Rectal smooth muscle tissue (tissue), 1 donor: ENCODE measurements at regions not wholly inside any gene's neighbourhood (a gene's known extent, or its start where the extent isn't known, plus 50 kb on each side); places are given as distances from the start of the nearest gene placed in this dataset.

Experiments
- H3K27ac ChIP-seq: one replicate; pipeline ENCODE4 v1.7.0; 2013; ENCODE audit warnings: low read depth, low read length, inconsistent platforms
- H3K27me3 ChIP-seq: one replicate; pipeline ENCODE4 v1.7.0; 2013; ENCODE audit warnings: low read length; ENCODE audit not compliant: control insufficient read depth, insufficient read depth
- H3K36me3 ChIP-seq: one replicate; pipeline ENCODE4 v1.7.0; 2013; ENCODE audit warnings: low read length; ENCODE audit not compliant: control insufficient read depth, insufficient read depth
- H3K4me1 ChIP-seq: one replicate; pipeline ENCODE4 v1.7.0; 2013; ENCODE audit warnings: low read length; ENCODE audit not compliant: control insufficient read depth, insufficient read depth
- H3K4me3 ChIP-seq: one replicate; pipeline ENCODE4 v1.7.0; 2013; ENCODE audit warnings: low read length
- H3K9ac ChIP-seq: one replicate; pipeline ENCODE4 v1.7.0; 2013; ENCODE audit warnings: low read length

DNA sequence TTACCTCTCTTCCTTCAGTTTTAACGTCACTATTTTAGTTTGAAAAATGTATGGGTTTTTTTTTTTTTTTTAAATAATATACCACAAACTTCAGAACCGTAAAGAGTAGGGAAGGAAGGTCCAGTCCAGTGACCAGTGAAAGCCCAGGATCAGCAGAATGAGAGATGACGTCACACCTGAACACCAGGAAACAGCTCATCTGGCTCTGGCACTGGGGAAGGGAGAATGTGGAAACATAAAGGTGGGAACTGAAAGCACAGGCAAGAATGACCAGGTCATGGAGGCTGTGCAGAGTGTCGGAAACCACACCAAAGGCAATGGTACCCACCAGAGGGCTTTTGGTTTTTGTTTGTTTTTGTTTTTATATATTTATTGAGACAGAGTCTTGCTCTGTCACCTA is 141.2 kb downstream of the DHX15 start:
- Histone ChIP-seq H3K36me3 (no peaks in the 10 kb centered on the region), H3K9ac (no peak overlapping the region), H3K27me3 (no peaks in the 10 kb centered on the region)

DNA sequence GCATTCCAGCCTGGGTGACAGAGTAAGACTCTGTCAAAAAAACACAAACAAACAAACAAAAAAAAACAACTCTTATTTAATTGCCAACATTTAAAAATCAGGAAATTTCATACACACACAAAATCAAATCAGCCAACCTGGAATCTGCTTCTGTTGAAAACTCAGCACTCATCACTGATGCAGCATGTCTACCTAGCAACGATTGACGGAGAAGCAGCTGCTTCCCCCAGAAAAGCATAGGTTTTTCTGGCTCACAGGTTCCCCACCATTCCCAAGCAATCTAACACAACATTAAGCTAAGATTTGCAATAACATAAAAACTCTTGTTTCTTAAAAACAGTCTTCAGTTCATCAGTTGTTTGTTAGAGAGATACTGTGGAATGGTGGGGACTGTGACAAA is 143.6 kb downstream of the DHX15 start:
- Histone ChIP-seq H3K27me3 (peaks cover 2% of the 10 kb centered on the region), H3K9ac (no peak overlapping the region), H3K36me3 (no peaks in the 10 kb centered on the region), H3K4me1 (no peaks in the 10 kb centered on the region), H3K27ac (no peak overlapping the region), H3K4me3 (no peak overlapping the region)

More for the DNA sequence above, 141.2 kb downstream of the DHX15 start:
- no peak overlapping the region for H3K4me3 ChIP-seq
- no peak overlapping the region for H3K27ac ChIP-seq
- no peaks in the 10 kb centered on the region for H3K4me1 ChIP-seq

DNA sequence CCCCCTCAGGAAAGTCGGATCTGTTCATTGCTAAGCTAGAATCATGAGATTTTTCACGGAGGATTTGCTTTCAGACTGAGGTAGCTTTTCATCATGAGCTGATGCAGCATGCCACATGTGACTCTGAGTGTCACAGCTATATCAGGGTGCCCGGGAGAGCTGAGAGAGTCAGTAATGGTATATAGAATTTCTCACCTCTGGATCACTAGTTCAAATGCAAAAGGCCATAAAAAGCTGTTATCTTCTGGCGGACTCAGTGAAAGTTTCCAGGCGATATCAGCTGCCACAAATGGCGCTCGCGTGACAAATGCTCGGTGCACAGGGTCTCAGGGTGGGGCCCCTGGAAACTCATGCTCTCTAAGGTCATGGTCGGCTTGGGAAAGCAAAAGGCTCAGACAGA is 150.1 kb downstream of the DHX15 start:
- no peaks in the 10 kb centered on the region for H3K36me3 ChIP-seq
- no peak overlapping the region for H3K27ac ChIP-seq
- H3K27me3 ChIP-seq, result peaks cover 2% of the 10 kb centered on the region
- H3K4me1 ChIP-seq, result no peaks in the 10 kb centered on the region
- no peak overlapping the region for H3K9ac ChIP-seq
- H3K4me3 ChIP-seq, result no peak overlapping the region

DNA sequence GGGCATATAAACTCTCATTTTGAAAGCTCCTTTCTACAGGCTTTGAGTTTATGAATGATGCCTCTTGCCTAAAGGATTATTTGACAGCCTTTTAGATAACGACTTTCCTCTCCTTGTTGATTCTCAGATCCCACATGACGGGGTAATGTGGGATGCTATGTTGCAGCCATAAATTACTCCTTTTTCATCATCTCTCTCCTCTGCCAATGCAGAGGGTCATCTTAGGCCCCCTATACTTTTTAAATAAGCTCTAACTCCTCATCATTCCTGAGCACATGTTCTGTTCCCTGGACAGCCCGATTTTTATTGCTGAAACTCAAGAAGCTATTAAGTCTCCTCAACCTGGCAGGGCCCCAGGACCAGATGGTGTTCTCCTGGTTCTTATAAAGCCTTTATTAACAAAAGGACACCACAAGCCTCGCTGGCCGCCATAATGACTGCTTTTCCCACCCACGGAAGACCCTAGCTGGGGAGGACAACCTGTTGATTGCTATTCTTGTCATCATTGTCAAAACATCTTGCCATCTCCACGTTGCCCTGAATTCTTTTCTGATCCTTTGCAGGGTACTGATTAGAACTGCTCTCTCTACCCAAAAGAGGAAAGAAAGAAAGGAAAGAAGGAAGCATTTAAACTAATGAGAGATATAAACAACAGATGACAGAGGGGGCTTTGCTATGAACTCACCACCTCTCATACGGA is 150.7 kb downstream of the DHX15 start:
- Histone ChIP-seq H3K36me3 (no peaks in the 10 kb centered on the region), H3K27ac (no peak overlapping the region), H3K9ac (no peak overlapping the region), H3K4me1 (no peaks in the 10 kb centered on the region), H3K27me3 (peaks cover 2% of the 10 kb centered on the region), H3K4me3 (no peak overlapping the region)

DNA sequence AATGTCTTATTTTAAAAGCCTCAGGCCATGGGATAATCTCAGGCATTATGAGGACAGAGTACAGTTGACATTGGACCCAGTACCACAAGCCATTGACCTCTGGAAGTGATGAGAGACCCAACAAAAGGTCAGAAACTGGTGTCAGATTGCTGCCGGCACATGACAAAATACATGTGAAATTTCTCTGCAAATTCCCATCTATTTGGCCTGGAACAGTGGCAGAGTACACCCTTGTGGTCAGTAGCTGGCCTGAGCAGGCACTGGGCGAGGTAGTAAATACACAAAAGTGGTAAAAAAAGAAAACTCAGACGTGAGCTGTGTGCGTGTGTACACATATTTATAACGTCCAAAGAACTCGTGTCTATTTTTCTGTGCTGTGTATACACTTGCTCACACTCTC is 155.5 kb downstream of the DHX15 start:
- Histone ChIP-seq H3K9ac (no peak overlapping the region), H3K27me3 (no peaks in the 10 kb centered on the region), H3K27ac (no peak overlapping the region), H3K4me1 (no peaks in the 10 kb centered on the region), H3K36me3 (no peaks in the 10 kb centered on the region), H3K4me3 (no peak overlapping the region)

DNA sequence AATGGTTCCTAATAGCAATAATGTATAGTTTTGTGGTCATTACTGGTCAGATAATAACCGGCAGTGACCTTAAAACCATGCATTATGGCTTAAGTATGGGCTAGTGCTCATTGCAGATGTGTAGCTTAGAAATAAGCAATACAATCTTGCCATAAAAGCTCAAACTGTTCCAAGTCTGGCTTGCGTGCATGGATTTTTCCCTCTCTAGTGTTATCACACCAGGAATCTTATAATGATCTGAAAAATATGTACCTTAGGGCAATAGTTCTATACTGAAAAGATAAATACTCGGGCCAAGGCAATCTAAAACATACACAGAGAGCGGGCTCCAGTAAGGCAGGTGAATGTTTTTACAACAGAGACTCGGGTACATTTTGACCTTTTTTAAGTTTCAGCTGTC is 157.8 kb downstream of the DHX15 start:
- Histone ChIP-seq H3K27ac (no peak overlapping the region), H3K4me3 (no peak overlapping the region), H3K9ac (no peak overlapping the region), H3K27me3 (no peaks in the 10 kb centered on the region), H3K36me3 (no peaks in the 10 kb centered on the region), H3K4me1 (no peaks in the 10 kb centered on the region)

DNA sequence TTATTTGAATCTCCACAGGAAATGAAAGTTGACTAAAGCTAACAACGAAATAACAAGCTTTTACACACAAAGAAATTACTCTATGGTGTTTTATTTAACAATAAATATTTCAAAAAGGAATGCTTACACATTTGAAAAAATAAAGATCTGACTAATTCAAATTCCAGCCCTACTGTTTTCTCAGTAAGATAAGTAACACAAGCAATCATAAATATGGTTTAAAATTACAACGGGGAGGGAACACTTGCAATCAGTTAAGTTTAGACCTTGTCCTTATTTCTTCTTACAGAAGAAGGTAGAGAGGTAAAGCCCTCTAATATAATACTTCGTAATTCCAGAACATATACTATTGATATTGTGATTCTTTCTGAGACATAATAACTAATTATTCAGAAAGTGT is 158.5 kb downstream of the DHX15 start:
- Histone ChIP-seq H3K27ac (no peak overlapping the region), H3K9ac (no peak overlapping the region), H3K36me3 (no peaks in the 10 kb centered on the region), H3K4me3 (no peak overlapping the region), H3K4me1 (no peaks in the 10 kb centered on the region), H3K27me3 (no peaks in the 10 kb centered on the region)

DNA sequence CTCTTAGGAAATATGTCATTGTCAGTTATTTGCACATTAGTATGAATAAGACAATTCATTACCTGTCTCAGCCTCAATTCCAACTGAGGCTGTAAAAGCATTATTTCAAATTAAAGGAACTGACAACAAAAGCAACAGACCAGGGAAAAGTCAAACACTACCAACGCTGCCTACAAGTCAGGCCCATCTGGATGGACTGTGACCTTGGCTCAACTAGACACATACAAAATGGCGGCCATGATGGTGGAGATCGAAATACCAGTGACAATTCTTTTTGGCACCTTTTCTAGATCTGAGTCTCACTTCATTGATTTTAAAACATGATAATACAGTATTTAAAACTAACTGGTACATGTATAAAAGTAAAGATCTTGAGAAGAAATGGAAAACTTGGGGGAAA is 160.7 kb downstream of the DHX15 start:
- Histone ChIP-seq H3K27ac (no peak overlapping the region), H3K9ac (no peak overlapping the region), H3K36me3 (no peaks in the 10 kb centered on the region), H3K4me1 (no peaks in the 10 kb centered on the region), H3K27me3 (no peaks in the 10 kb centered on the region), H3K4me3 (no peak overlapping the region)

DNA sequence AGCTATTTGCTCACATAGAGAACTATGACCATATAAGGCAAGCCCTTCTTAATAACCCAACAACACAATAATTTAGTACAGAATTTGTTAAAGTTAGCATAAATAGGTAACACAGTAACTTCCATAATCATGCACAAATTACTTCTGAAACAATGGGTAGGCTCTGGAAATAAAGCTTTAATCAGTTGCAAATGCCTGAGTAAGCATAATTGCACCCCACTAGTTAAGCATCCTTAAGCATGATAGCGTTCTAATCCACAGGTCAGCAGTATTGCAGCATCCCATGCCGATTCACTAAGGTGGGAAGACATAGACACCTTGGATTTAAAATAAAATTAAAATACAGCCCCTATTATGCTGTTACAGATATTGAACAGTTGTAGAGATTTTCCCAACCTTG is 161.7 kb downstream of the DHX15 start:
- H3K36me3 ChIP-seq, result no peaks in the 10 kb centered on the region
- no peak overlapping the region for H3K9ac ChIP-seq
- no peak overlapping the region for H3K4me3 ChIP-seq
- H3K4me1 ChIP-seq, result no peaks in the 10 kb centered on the region
- no peak overlapping the region for H3K27ac ChIP-seq
- H3K27me3 ChIP-seq, result no peaks in the 10 kb centered on the region

DNA sequence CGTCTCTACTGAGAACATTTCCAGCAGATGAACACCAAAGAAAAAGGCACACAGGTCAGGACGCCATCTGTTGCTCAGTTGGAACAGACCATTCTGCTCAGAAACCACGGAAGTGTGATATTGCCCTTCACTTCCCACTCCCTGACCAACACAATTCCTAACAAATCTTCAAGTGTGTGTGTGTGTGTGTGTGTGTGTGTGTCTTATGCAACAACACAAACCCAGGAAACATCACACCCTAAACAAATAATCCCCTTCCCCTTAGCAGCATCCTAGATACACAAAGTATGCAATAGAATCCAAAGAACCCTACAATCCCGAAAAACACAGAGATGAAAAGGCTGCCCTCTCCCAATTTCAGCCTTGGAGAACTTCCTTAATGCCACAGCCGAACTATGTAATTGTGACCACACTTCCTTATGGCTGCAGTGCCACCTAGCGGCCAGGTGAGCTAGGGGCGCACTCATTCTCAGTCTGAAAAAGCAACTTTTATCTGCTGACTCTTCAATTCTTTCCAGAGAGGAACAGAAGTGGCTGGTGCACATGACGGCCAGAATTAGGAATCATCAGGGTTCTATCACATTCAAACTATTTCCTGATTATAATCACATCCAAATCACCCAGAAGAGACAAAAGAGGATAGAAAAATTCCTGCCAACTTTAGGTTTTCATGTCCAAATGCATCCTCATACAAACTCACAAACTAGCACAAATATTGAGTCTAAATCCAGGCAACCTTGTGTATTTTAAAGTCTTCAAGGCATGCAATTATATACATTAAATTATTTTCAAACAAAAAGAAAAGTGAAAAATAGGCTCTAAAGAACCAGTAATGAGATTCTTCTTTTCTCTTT is 164.9 kb downstream of the DHX15 start:
- H3K27me3 ChIP-seq, result no peaks in the 10 kb centered on the region
- no peak overlapping the region for H3K9ac ChIP-seq
- no peak overlapping the region for H3K27ac ChIP-seq
- no peak overlapping the region for H3K4me3 ChIP-seq
- H3K4me1 ChIP-seq, result no peaks in the 10 kb centered on the region
- H3K36me3 ChIP-seq, result no peaks in the 10 kb centered on the region

DNA sequence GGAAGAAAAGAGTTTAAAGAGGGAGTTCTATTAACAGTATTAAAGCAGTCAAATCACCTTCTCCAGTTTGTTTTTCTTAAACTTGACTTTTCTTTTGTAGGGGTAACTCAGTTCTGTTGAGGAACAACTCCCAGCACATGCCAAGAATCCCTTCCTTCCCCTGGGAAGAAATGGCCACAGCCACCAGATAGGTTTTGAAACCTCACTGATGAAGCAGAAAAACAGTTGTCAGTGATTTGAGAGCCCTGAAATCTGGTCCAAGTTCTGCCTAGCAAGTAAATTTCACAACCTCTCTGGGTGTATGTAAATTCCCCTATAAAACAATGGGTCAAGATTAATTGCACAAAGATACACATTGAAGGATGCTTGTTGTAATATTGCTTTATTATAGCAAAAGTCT is 167.1 kb downstream of the DHX15 start:
- no peaks in the 10 kb centered on the region for H3K36me3 ChIP-seq
- H3K27ac ChIP-seq, result no peak overlapping the region
- no peak overlapping the region for H3K4me3 ChIP-seq
- no peaks in the 10 kb centered on the region for H3K4me1 ChIP-seq
- no peak overlapping the region for H3K9ac ChIP-seq
- no peaks in the 10 kb centered on the region for H3K27me3 ChIP-seq

DNA sequence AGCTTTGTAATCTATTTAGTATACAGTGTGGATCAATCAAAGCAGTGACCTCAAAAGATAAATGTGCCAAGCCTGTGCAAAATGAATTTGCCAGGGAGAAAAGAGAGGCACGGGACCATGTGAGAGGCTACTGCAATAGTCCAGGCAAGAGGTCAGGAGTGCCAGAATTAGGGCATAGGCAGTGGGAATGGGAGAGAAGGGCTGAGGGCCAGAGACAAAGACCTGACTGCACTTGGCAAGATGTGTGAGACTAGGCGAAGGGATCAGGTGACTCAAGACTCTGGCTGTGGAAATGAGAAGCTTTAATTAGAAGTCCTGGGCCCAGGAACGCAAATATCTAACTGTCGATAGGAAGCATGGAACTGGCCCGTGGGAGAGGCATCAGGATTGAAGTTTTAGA is 168.1 kb downstream of the DHX15 start:
- Histone ChIP-seq H3K4me3 (no peak overlapping the region), H3K4me1 (no peaks in the 10 kb centered on the region), H3K9ac (no peak overlapping the region), H3K36me3 (no peaks in the 10 kb centered on the region), H3K27ac (no peak overlapping the region), H3K27me3 (no peaks in the 10 kb centered on the region)

DNA sequence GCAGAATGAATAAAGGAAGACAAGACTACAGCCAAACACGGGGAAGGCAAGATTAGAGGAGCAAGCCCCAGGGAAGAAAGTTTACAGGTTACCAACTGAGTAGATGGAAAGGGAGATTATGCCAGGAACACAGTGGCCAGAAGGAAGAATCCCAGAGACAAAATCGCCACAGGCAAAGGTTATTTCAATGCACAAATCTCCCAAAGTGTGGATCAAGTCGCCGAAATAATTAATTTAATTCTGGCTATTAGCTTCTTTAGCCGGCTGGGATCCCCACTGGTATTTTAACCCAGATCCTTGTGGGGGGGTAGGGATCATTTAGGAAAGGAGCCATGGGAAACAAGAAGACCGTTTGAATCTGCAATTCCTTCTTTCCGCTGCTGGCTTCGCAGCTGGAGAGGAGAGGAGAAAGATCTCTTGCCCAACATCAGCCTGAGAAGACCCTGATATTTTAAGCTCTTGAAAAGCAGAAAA is 171.0 kb downstream of the DHX15 start:
- no peaks in the 10 kb centered on the region for H3K36me3 ChIP-seq
- H3K4me3 ChIP-seq, result no peak overlapping the region
- no peaks in the 10 kb centered on the region for H3K4me1 ChIP-seq
- H3K27ac ChIP-seq, result no peak overlapping the region
- H3K27me3 ChIP-seq, result no peaks in the 10 kb centered on the region
- no peak overlapping the region for H3K9ac ChIP-seq
